ENCODE measurements at regions not wholly inside any gene's neighbourhood (a gene's known extent, or its start where the extent isn't known, plus 50 kb on each side); places are given as distances from the start of the nearest gene placed in this dataset.

- TF ChIP-seq, protein P1, sequence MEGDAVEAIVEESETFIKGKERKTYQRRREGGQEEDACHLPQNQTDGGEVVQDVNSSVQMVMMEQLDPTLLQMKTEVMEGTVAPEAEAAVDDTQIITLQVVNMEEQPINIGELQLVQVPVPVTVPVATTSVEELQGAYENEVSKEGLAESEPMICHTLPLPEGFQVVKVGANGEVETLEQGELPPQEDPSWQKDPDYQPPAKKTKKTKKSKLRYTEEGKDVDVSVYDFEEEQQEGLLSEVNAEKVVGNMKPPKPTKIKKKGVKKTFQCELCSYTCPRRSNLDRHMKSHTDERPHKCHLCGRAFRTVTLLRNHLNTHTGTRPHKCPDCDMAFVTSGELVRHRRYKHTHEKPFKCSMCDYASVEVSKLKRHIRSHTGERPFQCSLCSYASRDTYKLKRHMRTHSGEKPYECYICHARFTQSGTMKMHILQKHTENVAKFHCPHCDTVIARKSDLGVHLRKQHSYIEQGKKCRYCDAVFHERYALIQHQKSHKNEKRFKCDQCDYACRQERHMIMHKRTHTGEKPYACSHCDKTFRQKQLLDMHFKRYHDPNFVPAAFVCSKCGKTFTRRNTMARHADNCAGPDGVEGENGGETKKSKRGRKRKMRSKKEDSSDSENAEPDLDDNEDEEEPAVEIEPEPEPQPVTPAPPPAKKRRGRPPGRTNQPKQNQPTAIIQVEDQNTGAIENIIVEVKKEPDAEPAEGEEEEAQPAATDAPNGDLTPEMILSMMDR (IDR thresholded peaks at IDR 0.05): no peak
- no peak for TF ChIP-seq POLR2A (IDR thresholded peaks at IDR 0.05)
These were observed 94.0 kb upstream of the MTNR1B start for GRCh38 chr11:92875473-92875872.

All from stomach (tissue), 4 donors.